ENCODE measurements at regions not wholly inside any gene's neighbourhood (a gene's known extent, or its start where the extent isn't known, plus 50 kb on each side); places are given as distances from the start of the nearest gene placed in this dataset.

- H3K4me3 ChIP-seq (replicated peaks; ENCODE audit: low read depth, low read length) = no peak overlapping the region
- TF ChIP-seq CTCF (IDR thresholded peaks at IDR 0.05; ENCODE audit: low read depth, low read length, missing control alignments) = no peak
- DNase-seq (ENCODE audit: extremely low read depth, low read depth) = no peak
Measured at GRCh38 chr5:82850393-82850792, 226.8 kb downstream of the TMEM167A start.

DNA sequence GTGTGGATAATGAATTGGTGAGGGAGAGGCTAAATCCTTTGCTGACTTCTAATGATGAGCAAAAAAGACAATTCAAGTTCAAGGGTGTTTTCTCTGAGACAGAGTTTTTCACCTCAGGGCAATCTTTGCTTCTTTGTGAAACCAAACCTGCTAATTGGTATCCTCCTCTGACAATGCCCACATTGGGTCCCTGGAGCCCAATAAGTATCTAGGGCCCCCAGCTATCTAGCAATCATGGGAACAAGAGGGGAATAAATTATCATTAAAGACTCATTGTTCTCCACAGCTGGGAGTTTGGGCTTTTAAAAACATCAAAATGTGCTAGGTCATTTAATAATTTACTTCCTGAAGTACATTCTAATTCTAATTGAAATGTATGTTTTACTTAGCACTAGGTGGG, 227.3 kb downstream of the TMEM167A start:
- DNase-seq (ENCODE audit: extremely low read depth, low read depth) = no peak
- no peak overlapping the region for H3K4me3 ChIP-seq (replicated peaks; ENCODE audit: low read depth, low read length)
- TF ChIP-seq CTCF (IDR thresholded peaks at IDR 0.05; ENCODE audit: low read depth, low read length, missing control alignments) = no peak

DNA sequence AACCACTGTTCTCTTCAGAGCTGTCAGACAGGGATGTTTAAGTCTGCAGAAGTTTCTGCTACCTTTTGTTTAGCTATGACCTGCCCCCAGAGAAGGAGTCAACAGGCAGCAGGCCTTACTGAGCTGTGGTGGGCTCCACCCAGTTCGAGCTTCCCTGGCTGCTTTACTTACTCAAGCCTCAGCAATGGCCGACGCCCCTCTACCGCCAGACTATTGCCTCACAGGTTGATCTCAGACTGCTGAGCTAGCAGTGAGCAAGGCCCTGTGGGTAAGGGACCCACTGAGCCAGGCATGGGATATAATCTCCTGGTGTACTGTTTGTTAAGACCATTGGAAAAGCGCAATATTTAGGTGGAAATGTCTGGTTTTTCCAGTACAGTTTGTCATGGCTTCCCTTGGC, 229.6 kb downstream of the TMEM167A start:
- H3K4me3 ChIP-seq (replicated peaks; ENCODE audit: low read depth, low read length) = no peak overlapping the region
- no peak for DNase-seq (ENCODE audit: extremely low read depth, low read depth)
- no peak for TF ChIP-seq CTCF (IDR thresholded peaks at IDR 0.05; ENCODE audit: low read depth, low read length, missing control alignments)

GRCh38 chr5:82839881-82840280, 237.3 kb downstream of the TMEM167A start:
- H3K4me3 ChIP-seq (replicated peaks; ENCODE audit: low read depth, low read length) = no peak overlapping the region
- no peak for DNase-seq (ENCODE audit: extremely low read depth, low read depth)
- TF ChIP-seq CTCF (IDR thresholded peaks at IDR 0.05; ENCODE audit: low read depth, low read length, missing control alignments) = no peak

- DNase-seq (ENCODE audit: extremely low read depth, low read depth) = no peak
- no peak for TF ChIP-seq CTCF (IDR thresholded peaks at IDR 0.05; ENCODE audit: low read depth, low read length, missing control alignments)
- H3K4me3 ChIP-seq (replicated peaks; ENCODE audit: low read depth, low read length) = no peak overlapping the region
Measured at GRCh38 chr5:82835488-82835887, 241.7 kb downstream of the TMEM167A start.

DNA sequence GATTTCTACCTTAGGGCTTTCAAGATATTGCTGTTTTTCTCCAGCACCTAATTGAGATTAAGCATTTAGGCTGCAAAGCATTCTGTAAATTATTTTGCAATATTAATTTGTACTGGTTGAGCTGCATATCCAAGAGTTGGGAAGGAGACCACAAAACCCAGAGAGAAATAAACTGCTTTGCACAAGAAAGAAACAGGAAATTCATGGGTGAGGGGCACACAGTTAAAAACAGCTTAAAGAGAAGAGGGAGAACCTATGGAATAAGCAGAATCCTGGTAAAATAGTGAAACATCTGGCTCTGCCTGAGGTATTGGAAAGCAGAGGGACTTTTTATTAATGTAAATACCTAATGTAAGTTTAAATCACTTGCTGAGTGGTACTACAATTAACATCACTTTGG, 243.0 kb downstream of the TMEM167A start:
- TF ChIP-seq CTCF (IDR thresholded peaks at IDR 0.05; ENCODE audit: low read depth, low read length, missing control alignments) = no peak
- H3K4me3 ChIP-seq (replicated peaks; ENCODE audit: low read depth, low read length) = no peak overlapping the region
- no peak for DNase-seq (ENCODE audit: extremely low read depth, low read depth)

GRCh38 chr5:82833277-82833676, 243.9 kb downstream of the TMEM167A start:
- no peak for DNase-seq (ENCODE audit: extremely low read depth, low read depth)
- no peak for TF ChIP-seq CTCF (IDR thresholded peaks at IDR 0.05; ENCODE audit: low read depth, low read length, missing control alignments)
- H3K4me3 ChIP-seq (replicated peaks; ENCODE audit: low read depth, low read length) = no peak overlapping the region
